HepG2 (cell line): ENCODE measurements at regions not wholly inside any gene's neighbourhood (a gene's known extent, or its start where the extent isn't known, plus 50 kb on each side); places are given as distances from the start of the nearest gene placed in this dataset.

Source experiments
- ATAC-seq: fragments of 200-7000 bp; cut with Tn5 transposase; 3 replicates; pipeline ENCODE4 v1.9.1; 2020; ENCODE audit warnings: mild to moderate bottlenecking, moderate library complexity
- BruUV-seq: library from RNA; stranded (reverse); fragments of 400-500 nt; replicated peaks from 2 replicates; lab custom pipeline; 2021; lab: Mats Ljungman, UMichigan
- CTCF ChIA-PET: fragments of 300-600 bp; formaldehyde crosslinking; extraction: SDS; loops from one replicate; lab custom pipeline; 2021; ENCODE audit warnings: low total read pairs, inconsistent platforms, low intra/inter-chr PET ratio; lab: Yijun Ruan, JAX
- POLR2A ChIA-PET: fragments of 350-600 bp; sonication (Branson Sonifier 250); formaldehyde crosslinking; loops from one replicate; lab custom pipeline; 2020; ENCODE audit warnings: antibody characterized with exemption, inconsistent platforms; lab: Yijun Ruan, JAX
- DNase-seq: peaks from one replicate; pipeline ENCODE4 v3.0.0-alpha.2; 2015; ENCODE audit warnings: low spot score
- FAIRE-seq: peaks from 3 replicates; lab custom pipeline; 2011; peaks lifted over from hg19 to GRCh38; lab: Jason Lieb, UNC
- H2AFZ ChIP-seq: one replicate; pipeline ENCODE4 v1.6.1; 2011; ENCODE audit warnings: low read length, inconsistent platforms
- H3K27ac ChIP-seq: fragments of 300-600 bp; 3 replicates; pipeline ENCODE4 v1.8.0; 2011; ENCODE audit warnings: mixed run types, mild to moderate bottlenecking, mixed read lengths, low read length, inconsistent platforms; ENCODE audit not compliant: insufficient read depth; ENCODE audit errors: extremely low read length
- H3K27me3 ChIP-seq, 2 experiments: fragments of 200-600 bp in 1 of 2; 2 replicates in 1 of 2; 3 replicates in 1 of 2; pipeline versions ENCODE4 v1.6.0 to v1.8.0; 2011; ENCODE audit warnings: low read length in 2 of 2, mild to moderate bottlenecking in 2 of 2, moderate library complexity in 2 of 2, inconsistent platforms in 1 of 2; ENCODE audit not compliant: insufficient read depth in 2 of 2, control insufficient read depth in 1 of 2
- H3K36me3 ChIP-seq, 2 experiments: fragments of 200-600 bp in 1 of 2; replicated peaks in 1 of 2; 2 replicates in 1 of 2; 3 replicates in 1 of 2; pipeline versions ENCODE4 v1.5.1 to v1.8.0; 2011; ENCODE audit warnings: low read length in 2 of 2, inconsistent platforms in 1 of 2; ENCODE audit not compliant: insufficient read depth in 2 of 2, control insufficient read depth in 1 of 2
- H3K4me1 ChIP-seq: 2 replicates; pipeline ENCODE4 v1.5.1; 2012; ENCODE audit warnings: low read length, inconsistent platforms; ENCODE audit not compliant: insufficient read depth
- H3K4me2 ChIP-seq: 2 replicates; pipeline ENCODE4 v1.6.0; 2011; ENCODE audit warnings: low read depth, low read length, inconsistent platforms
- H3K4me3 ChIP-seq, 3 experiments: fragments of 200-600 bp in 1 of 3; sonication (generic), shearing (Covaris generic) in 1 of 3; replicated peaks in 1 of 3; 2 replicates each; pipeline ENCODE4 v1.5.1; 2011 to 2016; ENCODE audit warnings: low read length in 3 of 3, inconsistent platforms in 2 of 3, low read depth in 2 of 3, mild to moderate bottlenecking in 2 of 3, control low read depth in 1 of 3, mixed read lengths in 1 of 3; ENCODE audit not compliant: insufficient read depth in 1 of 3
- H3K79me2 ChIP-seq: one replicate; pipeline ENCODE4 v1.6.1; 2011; ENCODE audit warnings: low read length, inconsistent platforms; ENCODE audit not compliant: insufficient read depth
- H3K9ac ChIP-seq: 2 replicates; pipeline ENCODE4 v1.6.0; 2011; ENCODE audit warnings: mild to moderate bottlenecking, low read depth, low read length, inconsistent platforms; ENCODE audit not compliant: insufficient read depth
- H3K9me3 ChIP-seq: 2 replicates; pipeline ENCODE4 v1.5.1; 2012; ENCODE audit warnings: mild to moderate bottlenecking, low read length
- H4K20me1 ChIP-seq: 2 replicates; pipeline ENCODE4 v1.6.0; 2011; ENCODE audit warnings: inconsistent platforms, mild to moderate bottlenecking, low read length, moderate library complexity; ENCODE audit not compliant: insufficient read depth
- ARNT ChIP-seq: fragments of 450-650 bp; IDR thresholded peaks from 2 replicates; pipeline ENCODE4 v1.6.1; 2017
- HNRNPLL ChIP-seq: fragments of 200-400 bp; formaldehyde crosslinking; IDR thresholded peaks from 2 replicates; pipeline ENCODE4 v1.6.1; 2017; ENCODE audit warnings: mild to moderate bottlenecking, low read depth, low read length; ENCODE audit not compliant: poor library complexity, severe bottlenecking
- KLF13 ChIP-seq: sonication (generic); formaldehyde crosslinking; IDR thresholded peaks from 2 replicates; pipeline ENCODE4 v1.4.0; 2020; ENCODE audit warnings: mild to moderate bottlenecking, missing genetic modification reagents
- KMT2B ChIP-seq: IDR thresholded peaks from 2 replicates; pipeline ENCODE4 v1.6.1; 2016; ENCODE audit warnings: missing genetic modification reagents, missing compliant biosample characterization
- SMARCE1 ChIP-seq: fragments of 450-650 bp; IDR thresholded peaks from 2 replicates; pipeline ENCODE4 v1.6.1; 2017; ENCODE audit warnings: borderline replicate concordance
- ZNF44 ChIP-seq: sonication (generic); formaldehyde crosslinking; IDR thresholded peaks from 2 replicates; pipeline ENCODE4 v1.5.1; 2020; ENCODE audit warnings: mild to moderate bottlenecking, missing genetic modification reagents
- WGBS: methylation state at CpG from one replicate; pipeline ENCODE4 v1.1.6; 2017; ENCODE audit warnings: low lambda C conversion rate; 5-methylcytosine and 5-hydroxymethylcytosine counted together
- in situ Hi-C: cut with HindIII; loops from 2 replicates; pipeline ENCODE4 v1.10.0; 2017; ENCODE audit warnings: low pct_unique_long_range_greater_than_20kb; ENCODE audit not compliant: extremely low pct_ligation_motif_present
- intact Hi-C: fragments of 100-400 bp; cut with micrococcal nuclease; formaldehyde crosslinking; loops from one replicate; pipeline ENCODE4 v1.10.0; 2022; ENCODE audit not compliant: unreplicated experiment

- Histone ChIP-seq H3K4me1 (no peaks in the 10 kb centered on the region), H3K9me3 (no peaks in the 10 kb centered on the region), H3K9ac (no peak overlapping the region), H3K79me2 (no peaks in the 10 kb centered on the region), H3K4me2 (no peak overlapping the region), H2AFZ (no peak overlapping the region), H3K27me3 (peaks cover 6 to 64% of the 10 kb centered on the region in 2 experiments), H3K36me3 (no peaks in the 10 kb centered on the region), H3K27ac (no peak overlapping the region), H3K4me3 (no peak overlapping the region), H4K20me1 (no peaks in the 10 kb centered on the region)
- ChIA-PET CTCF (no interaction called here), POLR2A (no interaction called here)
- in situ Hi-C loops: no loop called here
- FAIRE-seq (no peak), ATAC-seq (no peak), DNase-seq (no peak)
- no peak for TF ChIP-seq ARNT
- intact Hi-C loops: no loop called here
- 59% methylated on average over 7 of the region's 7 CpGs for WGBS
- BruUV-seq: no TSS peak
These were observed 201.1 kb upstream of the HDAC4 start for GRCh38 chr2:239601880-239602279.

- POLR2A ChIA-PET: no interaction called here
- WGBS: 51% methylated on average over 15 of the region's 15 CpGs
- no peak for DNase-seq
These were observed 200.5 kb upstream of the HDAC4 start for GRCh38 chr2:239601201-239601851.

More at GRCh38 chr2:239601201-239601851, 200.5 kb upstream of the HDAC4 start:
- TF ChIP-seq HNRNPLL: no peak
- no peak for TF ChIP-seq SMARCE1
- TF ChIP-seq ZNF44 (CRISPR knock-in tag): no peak
- no peak for TF ChIP-seq KLF13 (CRISPR knock-in tag)
- no peak for TF ChIP-seq KMT2B (CRISPR knock-in tag)
- Histone ChIP-seq H3K9me3 (no peaks in the 10 kb centered on the region), H3K79me2 (no peaks in the 10 kb centered on the region), H3K27me3 (peaks cover 6 to 70% of the 10 kb centered on the region in 2 experiments), H3K4me1 (no peaks in the 10 kb centered on the region), H3K9ac (no peak overlapping the region), H4K20me1 (no peaks in the 10 kb centered on the region), H3K4me3 (no peak overlapping the region), H2AFZ (no peak overlapping the region), H3K36me3 (no peaks in the 10 kb centered on the region), H3K4me2 (no peak overlapping the region), H3K27ac (no peak overlapping the region)
- no peak for FAIRE-seq
- CTCF ChIA-PET: no interaction called here
- ATAC-seq: no peak; the same call in 2 of the 3 replicates
- intact Hi-C loops: no loop called here
- no TSS peak for BruUV-seq
- in situ Hi-C loops: no loop called here
